ENCODE measurements at regions not wholly inside any gene's neighbourhood (a gene's known extent, or its start where the extent isn't known, plus 50 kb on each side); places are given as distances from the start of the nearest gene placed in this dataset.

GRCh38 chr3:21273259-21274025 lies 477.6 kb downstream of the ZNF385D start:
- peak; percentile 18 for DNase-seq (ENCODE audit: low read depth)
- FAIRE-seq, result no peak
- no peak for TF ChIP-seq CTCF (IDR thresholded peaks at IDR 0.05; ENCODE audit: insufficient read depth, low read length, severe bottlenecking)
- no peaks in the 10 kb centered on the region for H3K36me3 ChIP-seq (ENCODE audit: control insufficient read depth, insufficient read depth, low read length)
- H3K27me3 ChIP-seq (ENCODE audit: control insufficient read depth, insufficient read depth, low read length), result no peaks in the 10 kb centered on the region
- H3K4me3 ChIP-seq (ENCODE audit: low read depth, low read length), result no peak overlapping the region

GRCh38 chr3:21271606-21272016 lies 479.4 kb downstream of the ZNF385D start:
- no peak for TF ChIP-seq CTCF (IDR thresholded peaks at IDR 0.05; ENCODE audit: insufficient read depth, low read length, severe bottlenecking)
- Histone ChIP-seq H3K27me3 (ENCODE audit: control insufficient read depth, insufficient read depth, low read length) (no peaks in the 10 kb centered on the region), H3K36me3 (ENCODE audit: control insufficient read depth, insufficient read depth, low read length) (no peaks in the 10 kb centered on the region), H3K4me3 (ENCODE audit: low read depth, low read length) (no peak overlapping the region)
- DNase-seq (ENCODE audit: low read depth) (no peak), FAIRE-seq (no peak)

GRCh38 chr3:21269882-21270281 lies 481.1 kb downstream of the ZNF385D start:
- Histone ChIP-seq H3K4me3 (ENCODE audit: low read depth, low read length) (no peak overlapping the region), H3K36me3 (ENCODE audit: control insufficient read depth, insufficient read depth, low read length) (no peaks in the 10 kb centered on the region), H3K27me3 (ENCODE audit: control insufficient read depth, insufficient read depth, low read length) (no peaks in the 10 kb centered on the region)
- TF ChIP-seq CTCF (IDR thresholded peaks at IDR 0.05; ENCODE audit: insufficient read depth, low read length, severe bottlenecking), result no peak
- no peak for FAIRE-seq
- DNase-seq (ENCODE audit: low read depth), result no peak

- Histone ChIP-seq H3K36me3 (ENCODE audit: control insufficient read depth, insufficient read depth, low read length) (no peaks in the 10 kb centered on the region), H3K4me3 (ENCODE audit: low read depth, low read length) (no peak overlapping the region), H3K27me3 (ENCODE audit: control insufficient read depth, insufficient read depth, low read length) (no peaks in the 10 kb centered on the region)
- DNase-seq (ENCODE audit: low read depth) (peak; percentile 6), FAIRE-seq (no peak)
- no peak for TF ChIP-seq CTCF (IDR thresholded peaks at IDR 0.05; ENCODE audit: insufficient read depth, low read length, severe bottlenecking)
Observed at GRCh38 chr3:21260507-21260906, 490.5 kb downstream of the ZNF385D start.

GRCh38 chr3:21259896-21260295 lies 491.1 kb downstream of the ZNF385D start:
- Histone ChIP-seq H3K36me3 (ENCODE audit: control insufficient read depth, insufficient read depth, low read length) (no peaks in the 10 kb centered on the region), H3K27me3 (ENCODE audit: control insufficient read depth, insufficient read depth, low read length) (no peaks in the 10 kb centered on the region), H3K4me3 (ENCODE audit: low read depth, low read length) (no peak overlapping the region)
- no peak for DNase-seq (ENCODE audit: low read depth)
- no peak for TF ChIP-seq CTCF (IDR thresholded peaks at IDR 0.05; ENCODE audit: insufficient read depth, low read length, severe bottlenecking)
- FAIRE-seq, result no peak

- no peak for DNase-seq (ENCODE audit: low read depth)
- no peak for FAIRE-seq
- no peak overlapping the region for H3K4me3 ChIP-seq (ENCODE audit: low read depth, low read length)
- no peaks in the 10 kb centered on the region for H3K36me3 ChIP-seq (ENCODE audit: control insufficient read depth, insufficient read depth, low read length)
- TF ChIP-seq CTCF (IDR thresholded peaks at IDR 0.05; ENCODE audit: insufficient read depth, low read length, severe bottlenecking), result no peak
- no peaks in the 10 kb centered on the region for H3K27me3 ChIP-seq (ENCODE audit: control insufficient read depth, insufficient read depth, low read length)
Observed at GRCh38 chr3:21256932-21257331, 494.1 kb downstream of the ZNF385D start.

Data from bronchial epithelial cell (primary cell).